Transverse colon (tissue), 4 donors: ENCODE measurements at regions not wholly inside any gene's neighbourhood (a gene's known extent, or its start where the extent isn't known, plus 50 kb on each side); places are given as distances from the start of the nearest gene placed in this dataset.

Source experiments
- EP300 ChIP-seq: sonication (generic); formaldehyde crosslinking; IDR thresholded peaks from one replicate; pipeline ENCODE4 v1.6.1; 2017; ENCODE audit warnings: antibody characterized with exemption, low read depth
- POLR2AphosphoS5 ChIP-seq, 3 donors: sonication (generic); formaldehyde crosslinking; IDR thresholded peaks; one replicate each; pipeline ENCODE4 v1.6.1; 2016; ENCODE audit warnings: antibody characterized with exemption in 3 of 3
- TF ChIP-seq, protein P1 (sequence below), 5 experiments: fragments of 200-600 bp in 3 of 5; fragments of 450-650 bp in 2 of 5; sonication (generic) in 3 of 5; IDR thresholded peaks; 1 replicate in 2 of 5; 2 replicates in 3 of 5; pipeline ENCODE4 v1.5.1; 2016 to 2017; ENCODE audit warnings: antibody characterized with exemption in 5 of 5, inconsistent platforms in 3 of 5, mild to moderate bottlenecking in 2 of 5, moderate library complexity in 1 of 5

DNA sequence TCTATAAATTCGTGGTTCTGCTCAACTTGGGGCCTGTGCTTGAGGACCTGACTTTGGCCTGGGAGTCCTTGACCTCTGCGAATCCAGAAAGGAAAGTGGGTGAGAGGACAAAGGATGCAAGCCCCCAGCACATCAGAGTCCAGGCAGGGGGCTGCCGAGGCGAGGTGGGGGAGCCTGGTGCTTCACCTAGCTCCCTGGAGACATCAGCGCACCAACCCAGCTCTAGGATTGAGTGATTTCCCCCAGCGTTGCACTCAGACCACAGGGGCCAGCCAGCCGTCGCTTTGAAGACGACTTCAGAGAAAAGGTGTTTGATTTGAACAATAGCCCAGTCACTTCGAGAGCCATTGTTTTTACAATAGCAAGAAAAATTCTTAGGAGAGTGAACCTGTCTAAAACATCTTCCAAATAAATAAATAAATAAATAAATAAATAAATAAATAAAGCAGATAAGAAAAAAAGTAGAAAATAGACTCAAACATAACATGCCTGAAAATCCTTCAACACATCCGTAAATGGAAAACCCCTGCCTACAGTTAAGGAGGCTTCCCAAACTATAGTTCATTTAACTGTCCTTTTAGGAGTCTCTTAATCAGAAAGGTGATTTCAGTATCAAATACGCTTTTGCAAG lies 180.9 kb downstream of the RBFOX3 start:
- TF ChIP-seq, protein P1, sequence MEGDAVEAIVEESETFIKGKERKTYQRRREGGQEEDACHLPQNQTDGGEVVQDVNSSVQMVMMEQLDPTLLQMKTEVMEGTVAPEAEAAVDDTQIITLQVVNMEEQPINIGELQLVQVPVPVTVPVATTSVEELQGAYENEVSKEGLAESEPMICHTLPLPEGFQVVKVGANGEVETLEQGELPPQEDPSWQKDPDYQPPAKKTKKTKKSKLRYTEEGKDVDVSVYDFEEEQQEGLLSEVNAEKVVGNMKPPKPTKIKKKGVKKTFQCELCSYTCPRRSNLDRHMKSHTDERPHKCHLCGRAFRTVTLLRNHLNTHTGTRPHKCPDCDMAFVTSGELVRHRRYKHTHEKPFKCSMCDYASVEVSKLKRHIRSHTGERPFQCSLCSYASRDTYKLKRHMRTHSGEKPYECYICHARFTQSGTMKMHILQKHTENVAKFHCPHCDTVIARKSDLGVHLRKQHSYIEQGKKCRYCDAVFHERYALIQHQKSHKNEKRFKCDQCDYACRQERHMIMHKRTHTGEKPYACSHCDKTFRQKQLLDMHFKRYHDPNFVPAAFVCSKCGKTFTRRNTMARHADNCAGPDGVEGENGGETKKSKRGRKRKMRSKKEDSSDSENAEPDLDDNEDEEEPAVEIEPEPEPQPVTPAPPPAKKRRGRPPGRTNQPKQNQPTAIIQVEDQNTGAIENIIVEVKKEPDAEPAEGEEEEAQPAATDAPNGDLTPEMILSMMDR (IDR thresholded peaks at IDR 0.05): no peak
- TF ChIP-seq POLR2AphosphoS5 (IDR thresholded peaks at IDR 0.05) (no peak), EP300 (no peak)
